ENCODE measurements at regions not wholly inside any gene's neighbourhood (a gene's known extent, or its start where the extent isn't known, plus 50 kb on each side); places are given as distances from the start of the nearest gene placed in this dataset.
A peak's percentile ranks its signal among the peaks of the same experiment; 100 is the strongest.

- Histone ChIP-seq H3K4me3 (ENCODE audit: low read length) (no peak overlapping the region), H3K9ac (ENCODE audit: low read depth, low read length) (no peak overlapping the region), H3K36me3 (ENCODE audit: insufficient read depth, low read length) (no peaks in the 10 kb centered on the region), H3K9me3 (replicated peaks; ENCODE audit: low read length) (no peaks in the 10 kb centered on the region), H3K4me2 (ENCODE audit: low read length) (peak overlapping the region; percentile 13), H3K27me3 (ENCODE audit: control insufficient read depth, insufficient read depth, low read length) (no peaks in the 10 kb centered on the region), H3K4me1 (ENCODE audit: control insufficient read depth, insufficient read depth, low read length) (peaks cover 11% of the 10 kb centered on the region)
These were observed 444.6 kb downstream of the ZNF608 start for GRCh38 chr5:124301850-124302249.

GRCh38 chr5:124300815-124301621, 445.4 kb downstream of the ZNF608 start:
- H3K9me3 ChIP-seq (replicated peaks; ENCODE audit: low read length) = no peaks in the 10 kb centered on the region
- no peaks in the 10 kb centered on the region for H3K27me3 ChIP-seq (ENCODE audit: control insufficient read depth, insufficient read depth, low read length)
- H3K36me3 ChIP-seq (ENCODE audit: insufficient read depth, low read length) = no peaks in the 10 kb centered on the region
- peaks cover 11% of the 10 kb centered on the region for H3K4me1 ChIP-seq (ENCODE audit: control insufficient read depth, insufficient read depth, low read length)
- H3K4me2 ChIP-seq (ENCODE audit: low read length) = no peak overlapping the region
- H3K4me3 ChIP-seq (ENCODE audit: low read length) = no peak overlapping the region
- no peak overlapping the region for H3K9ac ChIP-seq (ENCODE audit: low read depth, low read length)

- Histone ChIP-seq H3K4me1 (ENCODE audit: control insufficient read depth, insufficient read depth, low read length) (peaks cover 11% of the 10 kb centered on the region), H3K36me3 (ENCODE audit: insufficient read depth, low read length) (no peaks in the 10 kb centered on the region), H3K9me3 (replicated peaks; ENCODE audit: low read length) (no peaks in the 10 kb centered on the region), H3K4me2 (ENCODE audit: low read length) (no peak overlapping the region), H3K27me3 (ENCODE audit: control insufficient read depth, insufficient read depth, low read length) (no peaks in the 10 kb centered on the region), H3K9ac (ENCODE audit: low read depth, low read length) (no peak overlapping the region), H3K4me3 (ENCODE audit: low read length) (no peak overlapping the region)
These were observed 448.6 kb downstream of the ZNF608 start for GRCh38 chr5:124297826-124298225.

- Histone ChIP-seq H3K4me3 (ENCODE audit: low read length) (no peak overlapping the region), H3K4me1 (ENCODE audit: control insufficient read depth, insufficient read depth, low read length) (no peaks in the 10 kb centered on the region), H3K36me3 (ENCODE audit: insufficient read depth, low read length) (no peaks in the 10 kb centered on the region), H3K27me3 (ENCODE audit: control insufficient read depth, insufficient read depth, low read length) (no peaks in the 10 kb centered on the region), H3K9ac (ENCODE audit: low read depth, low read length) (no peak overlapping the region), H3K9me3 (replicated peaks; ENCODE audit: low read length) (no peaks in the 10 kb centered on the region), H3K4me2 (ENCODE audit: low read length) (no peak overlapping the region)
These were observed 454.1 kb downstream of the ZNF608 start for GRCh38 chr5:124292322-124292855.

GRCh38 chr5:124289641-124290311, 456.7 kb downstream of the ZNF608 start:
- H3K4me3 ChIP-seq (ENCODE audit: low read length) = no peak overlapping the region
- no peak overlapping the region for H3K4me2 ChIP-seq (ENCODE audit: low read length)
- no peaks in the 10 kb centered on the region for H3K9me3 ChIP-seq (replicated peaks; ENCODE audit: low read length)
- H3K27me3 ChIP-seq (ENCODE audit: control insufficient read depth, insufficient read depth, low read length) = no peaks in the 10 kb centered on the region
- H3K36me3 ChIP-seq (ENCODE audit: insufficient read depth, low read length) = no peaks in the 10 kb centered on the region
- no peak overlapping the region for H3K9ac ChIP-seq (ENCODE audit: low read depth, low read length)
- H3K4me1 ChIP-seq (ENCODE audit: control insufficient read depth, insufficient read depth, low read length) = no peaks in the 10 kb centered on the region

GRCh38 chr5:124289130-124289529, 457.3 kb downstream of the ZNF608 start:
- Histone ChIP-seq H3K4me3 (ENCODE audit: low read length) (no peak overlapping the region), H3K4me2 (ENCODE audit: low read length) (no peak overlapping the region), H3K9me3 (replicated peaks; ENCODE audit: low read length) (no peaks in the 10 kb centered on the region), H3K4me1 (ENCODE audit: control insufficient read depth, insufficient read depth, low read length) (no peaks in the 10 kb centered on the region), H3K9ac (ENCODE audit: low read depth, low read length) (no peak overlapping the region), H3K27me3 (ENCODE audit: control insufficient read depth, insufficient read depth, low read length) (no peaks in the 10 kb centered on the region), H3K36me3 (ENCODE audit: insufficient read depth, low read length) (no peaks in the 10 kb centered on the region)

GRCh38 chr5:124287813-124288212, 458.6 kb downstream of the ZNF608 start:
- Histone ChIP-seq H3K4me2 (ENCODE audit: low read length) (no peak overlapping the region), H3K4me1 (ENCODE audit: control insufficient read depth, insufficient read depth, low read length) (no peaks in the 10 kb centered on the region), H3K4me3 (ENCODE audit: low read length) (no peak overlapping the region), H3K27me3 (ENCODE audit: control insufficient read depth, insufficient read depth, low read length) (peaks cover 5% of the 10 kb centered on the region), H3K9me3 (replicated peaks; ENCODE audit: low read length) (no peaks in the 10 kb centered on the region), H3K9ac (ENCODE audit: low read depth, low read length) (no peak overlapping the region), H3K36me3 (ENCODE audit: insufficient read depth, low read length) (no peaks in the 10 kb centered on the region)

GRCh38 chr5:124285733-124286132, 460.7 kb downstream of the ZNF608 start:
- peaks cover 6% of the 10 kb centered on the region for H3K27me3 ChIP-seq (ENCODE audit: control insufficient read depth, insufficient read depth, low read length)
- H3K4me2 ChIP-seq (ENCODE audit: low read length) = no peak overlapping the region
- no peak overlapping the region for H3K4me3 ChIP-seq (ENCODE audit: low read length)

GRCh38 chr5:124285071-124285470, 461.4 kb downstream of the ZNF608 start:
- no peak overlapping the region for H3K4me2 ChIP-seq (ENCODE audit: low read length)
- H3K9me3 ChIP-seq (replicated peaks; ENCODE audit: low read length) = no peaks in the 10 kb centered on the region
- no peaks in the 10 kb centered on the region for H3K4me1 ChIP-seq (ENCODE audit: control insufficient read depth, insufficient read depth, low read length)
- peaks cover 6% of the 10 kb centered on the region for H3K27me3 ChIP-seq (ENCODE audit: control insufficient read depth, insufficient read depth, low read length)
- no peak overlapping the region for H3K4me3 ChIP-seq (ENCODE audit: low read length)
- no peak overlapping the region for H3K9ac ChIP-seq (ENCODE audit: low read depth, low read length)
- no peaks in the 10 kb centered on the region for H3K36me3 ChIP-seq (ENCODE audit: insufficient read depth, low read length)

More at GRCh38 chr5:124285733-124286132, 460.7 kb downstream of the ZNF608 start:
- no peak overlapping the region for H3K9ac ChIP-seq (ENCODE audit: low read depth, low read length)
- H3K9me3 ChIP-seq (replicated peaks; ENCODE audit: low read length) = no peaks in the 10 kb centered on the region
- H3K36me3 ChIP-seq (ENCODE audit: insufficient read depth, low read length) = no peaks in the 10 kb centered on the region
- no peaks in the 10 kb centered on the region for H3K4me1 ChIP-seq (ENCODE audit: control insufficient read depth, insufficient read depth, low read length)

GRCh38 chr5:124283031-124283430, 463.4 kb downstream of the ZNF608 start:
- no peak overlapping the region for H3K4me2 ChIP-seq (ENCODE audit: low read length)
- H3K9ac ChIP-seq (ENCODE audit: low read depth, low read length) = no peak overlapping the region
- no peak overlapping the region for H3K4me3 ChIP-seq (ENCODE audit: low read length)
- no peaks in the 10 kb centered on the region for H3K9me3 ChIP-seq (replicated peaks; ENCODE audit: low read length)
- peaks cover 6% of the 10 kb centered on the region for H3K27me3 ChIP-seq (ENCODE audit: control insufficient read depth, insufficient read depth, low read length)
- no peaks in the 10 kb centered on the region for H3K36me3 ChIP-seq (ENCODE audit: insufficient read depth, low read length)
- no peaks in the 10 kb centered on the region for H3K4me1 ChIP-seq (ENCODE audit: control insufficient read depth, insufficient read depth, low read length)

- H3K36me3 ChIP-seq (ENCODE audit: insufficient read depth, low read length) = no peaks in the 10 kb centered on the region
- no peaks in the 10 kb centered on the region for H3K9me3 ChIP-seq (replicated peaks; ENCODE audit: low read length)
- no peak overlapping the region for H3K4me2 ChIP-seq (ENCODE audit: low read length)
- H3K27me3 ChIP-seq (ENCODE audit: control insufficient read depth, insufficient read depth, low read length) = peaks cover 6% of the 10 kb centered on the region
- no peaks in the 10 kb centered on the region for H3K4me1 ChIP-seq (ENCODE audit: control insufficient read depth, insufficient read depth, low read length)
- no peak overlapping the region for H3K4me3 ChIP-seq (ENCODE audit: low read length)
- no peak overlapping the region for H3K9ac ChIP-seq (ENCODE audit: low read depth, low read length)
These were observed 466.4 kb downstream of the ZNF608 start for GRCh38 chr5:124280079-124280478.

All from skeletal muscle satellite cell (primary cell).